AG20443 (cell line): ENCODE measurements at regions not wholly inside any gene's neighbourhood (a gene's known extent, or its start where the extent isn't known, plus 50 kb on each side); places are given as distances from the start of the nearest gene placed in this dataset.

ENCODE experiments used
- DNase-seq: peaks from one replicate; pipeline ENCODE4 v3.0.0; 2012; ENCODE audit warnings: low spot score, mixed read lengths

- no peak for DNase-seq
Observed at GRCh38 chr12:102781117-102781516, 135.9 kb downstream of the PAH start.

- DNase-seq = no peak
Observed at GRCh38 chr12:102776041-102776440, 141.0 kb downstream of the PAH start.

DNA sequence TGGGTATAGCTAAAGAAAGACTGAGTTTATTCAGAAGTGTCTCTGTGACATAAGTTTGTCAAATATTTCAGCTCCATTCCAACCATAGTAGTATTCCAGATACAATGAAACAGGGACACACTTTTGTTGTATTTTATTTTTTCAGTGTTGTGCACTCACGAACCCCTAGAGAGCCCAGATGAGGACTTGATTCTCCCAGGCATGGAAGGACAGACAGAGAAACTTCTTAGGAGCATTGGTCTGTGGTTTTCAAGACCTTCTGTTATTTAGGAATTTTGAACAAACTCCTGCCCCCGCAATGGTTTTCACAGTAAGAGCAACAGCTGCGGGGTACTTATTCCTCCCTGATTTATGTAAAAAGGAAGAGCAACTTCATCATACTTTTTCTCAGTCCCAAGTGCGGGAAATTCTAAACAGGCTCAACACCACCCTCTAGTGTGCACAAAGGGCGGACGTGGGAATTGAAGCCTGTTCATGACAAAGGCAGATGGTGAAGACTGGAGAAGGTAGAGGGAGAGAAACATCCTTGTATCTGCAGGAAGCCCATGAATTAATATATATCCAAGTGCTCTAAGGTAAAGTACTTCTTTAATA is 147.6 kb downstream of the PAH start:
- DNase-seq = peak; percentile 84

DNA sequence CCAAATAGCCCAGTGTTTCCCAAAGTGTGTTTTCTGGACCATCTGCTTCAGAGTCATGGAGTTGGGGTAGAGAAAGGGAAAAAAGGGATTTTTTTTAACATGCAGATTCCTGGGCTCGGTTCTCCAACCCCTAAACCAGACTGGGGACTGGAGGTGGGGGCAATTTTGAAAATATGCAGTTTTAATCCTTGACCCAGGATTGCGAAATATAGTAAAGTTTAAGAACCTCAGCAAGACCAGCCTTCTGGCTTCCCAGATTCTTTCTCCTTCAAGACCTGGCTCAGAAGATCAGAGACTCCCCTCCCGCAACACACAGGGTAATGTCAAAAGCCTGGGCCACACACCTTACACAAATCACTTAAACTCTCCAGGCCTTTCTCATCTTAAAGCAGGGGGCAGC is 150.1 kb downstream of the PAH start:
- no peak for DNase-seq

- DNase-seq = no peak
Observed at GRCh38 chr12:102765736-102766135, 151.3 kb downstream of the PAH start.

GRCh38 chr12:102763471-102763870 is 153.6 kb downstream of the PAH start:
- DNase-seq = no peak

GRCh38 chr12:102763061-102763460 is 154.0 kb downstream of the PAH start:
- DNase-seq = no peak

DNA sequence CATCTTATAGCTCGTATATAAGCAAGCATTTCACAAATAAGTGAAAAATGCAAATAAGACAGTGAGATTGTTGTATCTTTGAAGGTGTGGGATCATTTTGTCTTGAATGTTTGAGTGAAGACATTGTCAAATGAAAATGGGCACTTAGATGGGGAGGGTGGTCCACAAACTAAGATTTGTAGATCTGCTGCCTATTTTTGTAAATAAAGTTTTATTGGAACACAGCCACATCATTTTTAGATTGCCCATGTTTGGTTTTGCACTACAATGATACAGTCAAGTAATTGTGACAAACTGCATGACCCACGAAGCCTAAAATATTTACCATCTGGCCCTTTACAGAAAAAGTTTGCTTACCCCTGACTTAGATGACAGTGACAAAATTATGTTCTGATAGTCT is 156.7 kb downstream of the PAH start:
- no peak for DNase-seq

- no peak for DNase-seq
Observed at GRCh38 chr12:102759466-102759865, 157.6 kb downstream of the PAH start.

- DNase-seq = no peak
Observed at GRCh38 chr12:102757882-102758226, 159.2 kb downstream of the PAH start.

- peak; percentile 27 for DNase-seq
Observed at GRCh38 chr12:102757154-102757881, 159.7 kb downstream of the PAH start.

GRCh38 chr12:102756530-102756929 is 160.5 kb downstream of the PAH start:
- no peak for DNase-seq

GRCh38 chr12:102755266-102755665 is 161.8 kb downstream of the PAH start:
- DNase-seq = no peak

DNA sequence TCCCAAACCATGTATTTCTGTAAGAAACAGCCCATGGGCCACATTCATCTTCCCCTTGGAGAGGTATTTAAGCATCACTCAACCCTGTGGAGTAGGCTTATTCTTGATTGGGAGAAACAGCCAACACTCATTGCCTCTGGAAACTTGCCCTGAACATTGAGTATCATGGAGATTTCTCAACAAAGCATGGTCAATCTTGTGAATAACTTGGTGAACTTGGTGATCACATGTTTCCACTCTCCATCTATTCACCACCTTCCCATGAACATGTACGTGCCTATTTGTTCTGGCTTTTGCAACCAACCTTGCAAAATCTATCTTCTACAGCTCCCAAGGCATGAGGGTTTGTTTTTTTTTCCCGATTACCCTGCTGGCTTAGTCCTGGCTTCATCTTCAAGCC is 163.2 kb downstream of the PAH start:
- no peak for DNase-seq

DNA sequence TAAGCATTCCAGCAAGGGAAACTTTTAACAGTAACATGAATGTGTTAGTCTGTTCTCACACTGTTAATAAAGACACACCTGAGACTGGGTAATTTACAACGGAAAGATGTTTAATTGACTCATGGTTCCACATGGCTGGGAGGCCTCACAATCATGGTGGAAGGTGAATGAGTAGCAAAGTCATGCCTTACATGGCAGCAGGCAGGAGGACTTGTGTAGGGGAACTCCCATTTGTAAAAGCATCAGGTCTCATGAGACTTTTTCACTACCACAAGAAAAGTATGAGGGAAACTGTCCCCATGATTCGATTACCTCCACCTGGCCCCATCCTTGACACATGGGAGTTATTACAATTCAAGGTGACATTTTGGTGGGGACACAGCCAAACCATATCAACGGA is 168.3 kb downstream of the PAH start:
- no peak for DNase-seq

DNA sequence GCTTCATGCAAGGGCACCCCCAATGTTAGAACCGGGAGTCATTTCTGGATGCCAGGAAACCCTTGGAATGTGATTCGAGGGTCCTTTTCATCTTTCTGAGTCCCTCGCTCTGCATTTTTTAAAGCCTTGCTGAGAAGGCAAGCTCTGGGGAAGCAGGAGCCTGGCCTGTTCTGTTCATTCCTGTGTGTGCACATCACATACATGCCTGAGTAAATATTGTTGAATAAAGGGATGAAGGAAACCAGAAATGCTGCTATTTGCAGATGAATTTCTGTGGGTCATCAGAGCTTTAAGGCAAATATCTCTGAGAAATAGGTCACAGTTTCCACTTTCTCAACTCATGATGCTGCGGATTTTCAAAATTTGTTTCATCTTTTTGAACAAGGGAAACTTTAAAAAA is 170.1 kb downstream of the PAH start:
- DNase-seq = no peak

GRCh38 chr12:102745971-102746600 is 171.0 kb downstream of the PAH start:
- DNase-seq = no peak

- no peak for DNase-seq
Observed at GRCh38 chr12:102741196-102741595, 175.8 kb downstream of the PAH start.

DNA sequence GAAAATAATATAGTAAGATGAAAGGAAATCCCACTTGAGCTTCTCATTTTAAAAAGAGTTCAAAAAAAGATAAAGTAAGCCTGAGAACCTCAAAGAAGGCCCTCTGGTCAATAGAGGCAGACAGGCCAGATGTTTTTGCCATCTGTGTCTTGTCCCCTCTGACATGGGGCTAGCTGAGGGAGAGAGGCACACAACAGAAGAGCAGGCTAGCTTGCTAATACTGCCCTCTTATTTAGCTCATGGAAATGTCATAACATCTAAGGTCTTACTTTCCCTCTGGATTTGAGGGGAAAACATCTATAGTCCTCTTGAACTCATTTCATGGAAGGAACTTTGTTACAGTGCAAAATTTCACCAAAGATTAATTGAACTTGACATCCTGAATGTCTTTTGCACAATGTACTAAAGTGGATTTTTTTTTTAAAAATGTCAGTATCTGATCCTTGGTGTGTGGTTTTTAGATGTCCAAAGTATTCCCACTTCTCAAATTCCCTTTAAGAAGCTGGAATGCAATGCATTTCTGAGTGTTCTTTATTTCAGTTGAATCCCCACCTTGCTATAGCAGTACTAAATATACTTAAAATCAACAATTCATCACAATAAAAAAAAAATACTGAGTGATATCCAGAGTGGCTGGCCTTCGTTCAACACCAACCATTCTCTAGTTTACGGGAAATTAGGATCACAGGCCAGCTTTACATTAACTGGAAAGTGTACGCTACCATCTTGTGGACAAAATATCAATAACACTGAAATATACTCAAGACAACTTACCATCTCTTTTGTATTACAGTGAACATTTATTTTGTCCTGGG is 176.7 kb downstream of the PAH start:
- peak; percentile 27 for DNase-seq

- no peak for DNase-seq
Observed at GRCh38 chr12:102736328-102736727, 180.7 kb downstream of the PAH start.

DNA sequence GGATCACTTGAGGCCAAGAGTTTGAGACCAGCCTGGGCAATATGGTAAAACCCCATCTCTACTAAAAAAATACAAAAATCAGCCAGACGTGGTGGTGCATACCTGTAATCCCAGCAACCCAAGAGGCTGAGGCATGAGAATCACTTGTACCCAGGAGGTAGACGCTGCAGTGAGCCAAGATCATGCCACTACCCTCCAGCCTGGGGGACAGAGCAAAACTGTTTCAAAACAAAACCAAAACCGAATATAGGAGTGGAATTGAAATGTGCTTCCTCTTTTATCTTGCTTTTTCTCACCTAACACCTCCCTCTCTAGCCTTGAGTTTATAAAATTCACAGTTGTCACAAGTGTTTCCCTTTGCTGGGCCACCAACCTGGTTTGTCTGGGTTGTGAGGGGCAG is 181.9 kb downstream of the PAH start:
- no peak for DNase-seq

GRCh38 chr12:102730996-102731395 is 186.0 kb downstream of the PAH start:
- DNase-seq = no peak
